Lower leg skin (tissue), 4 donors: ENCODE measurements at regions not wholly inside any gene's neighbourhood (a gene's known extent, or its start where the extent isn't known, plus 50 kb on each side); places are given as distances from the start of the nearest gene placed in this dataset.

Experiments
- DNase-seq, 2 donors: peaks; one replicate each; pipeline ENCODE4 v3.0.0-alpha.2; 2019; ENCODE audit warnings: low spot score in 2 of 2
- H3K4me3 ChIP-seq: fragments of 200-600 bp; sonication (generic); 2 replicates; pipeline ENCODE4 v1.5.1; 2017; ENCODE audit warnings: mild to moderate bottlenecking, low read depth; ENCODE audit not compliant: poor library complexity, severe bottlenecking
- CTCF ChIP-seq, 3 donors: fragments of 450-650 bp; IDR thresholded peaks; one replicate each; pipeline ENCODE4 v1.5.1; 2016; ENCODE audit warnings: antibody characterized with exemption in 3 of 3, mild to moderate bottlenecking in 3 of 3, moderate library complexity in 2 of 3
- POLR2A ChIP-seq, 2 donors: fragments of 450-650 bp; IDR thresholded peaks; one replicate each; pipeline ENCODE4 v1.6.1; 2016 to 2017; ENCODE audit warnings: antibody characterized with exemption in 2 of 2, mild to moderate bottlenecking in 1 of 2, moderate library complexity in 1 of 2
- WGBS, 2 donors: methylation state at CpG; one replicate each; pipeline ENCODE4 v1.1.5; 2018; 5-methylcytosine and 5-hydroxymethylcytosine counted together
- intact Hi-C: fragments of 100-400 bp; cut with DNase I; formaldehyde crosslinking; loops from one replicate; pipeline ENCODE4 v1.15.0; 2023; ENCODE audit warnings: low total_unique reads

- intact Hi-C loops = no loop called here
- TF ChIP-seq POLR2A (IDR thresholded peaks at IDR 0.05) = no peak
- no peak for TF ChIP-seq CTCF (IDR thresholded peaks at IDR 0.05)
- DNase-seq = no peak
- WGBS, 2 donors = 62 to 65% methylated on average over 29 of the region's 29 CpGs
- H3K4me3 ChIP-seq = no peak overlapping the region
These were observed 247.9 kb downstream of the SEC14L1 start for GRCh38 chr17:77388384-77389306.

GRCh38 chr17:77390870-77391269 is 250.1 kb downstream of the SEC14L1 start:
- intact Hi-C loops = no loop called here
- TF ChIP-seq POLR2A (IDR thresholded peaks at IDR 0.05) = no peak
- no peak for TF ChIP-seq CTCF (IDR thresholded peaks at IDR 0.05)
- H3K4me3 ChIP-seq = no peak overlapping the region
- 79 to 85% methylated on average over 11 to 12 of the region's 12 CpGs for WGBS, 2 donors
- no peak for DNase-seq

GRCh38 chr17:77391668-77392375 is 251.1 kb downstream of the SEC14L1 start:
- peak; percentile 89 to 96 for DNase-seq
- 8 to 25% methylated on average over 6 to 7 of the region's 7 CpGs for WGBS, 2 donors
- intact Hi-C loops = no loop called here
- no peak for TF ChIP-seq CTCF (IDR thresholded peaks at IDR 0.05)
- TF ChIP-seq POLR2A (IDR thresholded peaks at IDR 0.05) = no peak
- H3K4me3 ChIP-seq = no peak overlapping the region

- no peak for DNase-seq
- H3K4me3 ChIP-seq = no peak overlapping the region
- 17 to 22% methylated on average over 13 to 16 of the region's 16 CpGs for WGBS, 2 donors
- TF ChIP-seq POLR2A (IDR thresholded peaks at IDR 0.05) (no peak), CTCF (IDR thresholded peaks at IDR 0.05) (peak in 1 of 3 donors; percentile 52)
- intact Hi-C loops = no loop called here
These were observed 251.9 kb downstream of the SEC14L1 start for GRCh38 chr17:77392376-77393273.

GRCh38 chr17:77393274-77393600 is 252.5 kb downstream of the SEC14L1 start:
- intact Hi-C loops = no loop called here
- no peak for DNase-seq
- no peak overlapping the region for H3K4me3 ChIP-seq
- 49 to 59% methylated on average over 5 of the region's 5 CpGs for WGBS, 2 donors
- TF ChIP-seq POLR2A (IDR thresholded peaks at IDR 0.05) (no peak), CTCF (IDR thresholded peaks at IDR 0.05) (no peak)
